ENCODE measurements at regions not wholly inside any gene's neighbourhood (a gene's known extent, or its start where the extent isn't known, plus 50 kb on each side); places are given as distances from the start of the nearest gene placed in this dataset.
A peak's percentile ranks its signal among the peaks of the same experiment; 100 is the strongest.

GRCh38 chr10:64494901-64495300, 973.7 kb downstream of the REEP3 start:
- H3K27ac ChIP-seq (ENCODE audit: low read length), result no peak overlapping the region
- no peaks in the 10 kb centered on the region for H3K27me3 ChIP-seq (ENCODE audit: control insufficient read depth, insufficient read depth, low read length)
- DNase-seq, result no peak
- H3K36me3 ChIP-seq (ENCODE audit: control insufficient read depth, insufficient read depth, low read length), result no peaks in the 10 kb centered on the region
- no peak overlapping the region for H3K4me3 ChIP-seq (ENCODE audit: low read length)
- H3K9me3 ChIP-seq (replicated peaks; ENCODE audit: control insufficient read depth, low read depth, low read length), result no peaks in the 10 kb centered on the region
- no peaks in the 10 kb centered on the region for H3K4me1 ChIP-seq (ENCODE audit: control insufficient read depth, insufficient read depth, low read length)

- no CpG with 5 or more reads among the region's 8 CpGs for WGBS (ENCODE audit: insufficient coverage)
- Histone ChIP-seq H3K36me3 (ENCODE audit: control insufficient read depth, insufficient read depth, low read length) (no peaks in the 10 kb centered on the region), H3K27ac (ENCODE audit: low read length) (no peak overlapping the region), H3K4me1 (ENCODE audit: control insufficient read depth, insufficient read depth, low read length) (no peaks in the 10 kb centered on the region), H3K27me3 (ENCODE audit: control insufficient read depth, insufficient read depth, low read length) (no peaks in the 10 kb centered on the region), H3K4me3 (ENCODE audit: low read length) (no peak overlapping the region), H3K9me3 (replicated peaks; ENCODE audit: control insufficient read depth, low read depth, low read length) (no peaks in the 10 kb centered on the region)
- DNase-seq, result no peak
Observed at GRCh38 chr10:64497306-64497705, 976.1 kb downstream of the REEP3 start.

- Histone ChIP-seq H3K27me3 (ENCODE audit: control insufficient read depth, insufficient read depth, low read length) (no peaks in the 10 kb centered on the region), H3K36me3 (ENCODE audit: control insufficient read depth, insufficient read depth, low read length) (no peaks in the 10 kb centered on the region), H3K9me3 (replicated peaks; ENCODE audit: control insufficient read depth, low read depth, low read length) (no peaks in the 10 kb centered on the region), H3K4me3 (ENCODE audit: low read length) (no peak overlapping the region), H3K4me1 (ENCODE audit: control insufficient read depth, insufficient read depth, low read length) (no peaks in the 10 kb centered on the region), H3K27ac (ENCODE audit: low read length) (no peak overlapping the region)
- no peak for DNase-seq
Observed at GRCh38 chr10:64501807-64502206, 980.6 kb downstream of the REEP3 start.

GRCh38 chr10:64502936-64503335, 981.7 kb downstream of the REEP3 start:
- no peaks in the 10 kb centered on the region for H3K4me1 ChIP-seq (ENCODE audit: control insufficient read depth, insufficient read depth, low read length)
- no peak overlapping the region for H3K27ac ChIP-seq (ENCODE audit: low read length)
- WGBS (ENCODE audit: insufficient coverage), result no CpG with 5 or more reads among the region's 2 CpGs
- no peak overlapping the region for H3K4me3 ChIP-seq (ENCODE audit: low read length)
- no peak for DNase-seq
- H3K9me3 ChIP-seq (replicated peaks; ENCODE audit: control insufficient read depth, low read depth, low read length), result no peaks in the 10 kb centered on the region
- H3K27me3 ChIP-seq (ENCODE audit: control insufficient read depth, insufficient read depth, low read length), result no peaks in the 10 kb centered on the region
- H3K36me3 ChIP-seq (ENCODE audit: control insufficient read depth, insufficient read depth, low read length), result no peaks in the 10 kb centered on the region

- Histone ChIP-seq H3K4me1 (ENCODE audit: control insufficient read depth, insufficient read depth, low read length) (no peaks in the 10 kb centered on the region), H3K9me3 (replicated peaks; ENCODE audit: control insufficient read depth, low read depth, low read length) (no peaks in the 10 kb centered on the region), H3K27me3 (ENCODE audit: control insufficient read depth, insufficient read depth, low read length) (no peaks in the 10 kb centered on the region), H3K27ac (ENCODE audit: low read length) (no peak overlapping the region), H3K4me3 (ENCODE audit: low read length) (no peak overlapping the region), H3K36me3 (ENCODE audit: control insufficient read depth, insufficient read depth, low read length) (no peaks in the 10 kb centered on the region)
- no CpG with 5 or more reads among the region's 3 CpGs for WGBS (ENCODE audit: insufficient coverage)
- DNase-seq, result no peak
Observed at GRCh38 chr10:64503429-64503828, 982.2 kb downstream of the REEP3 start.

GRCh38 chr10:64505501-64505900, 984.3 kb downstream of the REEP3 start:
- no peak overlapping the region for H3K27ac ChIP-seq (ENCODE audit: low read length)
- H3K9me3 ChIP-seq (replicated peaks; ENCODE audit: control insufficient read depth, low read depth, low read length), result no peaks in the 10 kb centered on the region
- H3K4me3 ChIP-seq (ENCODE audit: low read length), result no peak overlapping the region
- no peak for DNase-seq
- WGBS (ENCODE audit: insufficient coverage), result no CpG with 5 or more reads among the region's 1 CpG
- no peaks in the 10 kb centered on the region for H3K36me3 ChIP-seq (ENCODE audit: control insufficient read depth, insufficient read depth, low read length)
- no peaks in the 10 kb centered on the region for H3K4me1 ChIP-seq (ENCODE audit: control insufficient read depth, insufficient read depth, low read length)
- H3K27me3 ChIP-seq (ENCODE audit: control insufficient read depth, insufficient read depth, low read length), result no peaks in the 10 kb centered on the region

GRCh38 chr10:64506963-64507362, 985.8 kb downstream of the REEP3 start:
- H3K27ac ChIP-seq (ENCODE audit: low read length), result no peak overlapping the region
- WGBS (ENCODE audit: insufficient coverage), result no CpG with 5 or more reads among the region's 3 CpGs
- H3K36me3 ChIP-seq (ENCODE audit: control insufficient read depth, insufficient read depth, low read length), result no peaks in the 10 kb centered on the region
- no peak for DNase-seq
- no peaks in the 10 kb centered on the region for H3K27me3 ChIP-seq (ENCODE audit: control insufficient read depth, insufficient read depth, low read length)
- H3K4me1 ChIP-seq (ENCODE audit: control insufficient read depth, insufficient read depth, low read length), result no peaks in the 10 kb centered on the region
- no peaks in the 10 kb centered on the region for H3K9me3 ChIP-seq (replicated peaks; ENCODE audit: control insufficient read depth, low read depth, low read length)
- H3K4me3 ChIP-seq (ENCODE audit: low read length), result no peak overlapping the region

GRCh38 chr10:64507651-64508028, 986.4 kb downstream of the REEP3 start:
- H3K27me3 ChIP-seq (ENCODE audit: control insufficient read depth, insufficient read depth, low read length), result no peaks in the 10 kb centered on the region
- H3K36me3 ChIP-seq (ENCODE audit: control insufficient read depth, insufficient read depth, low read length), result no peaks in the 10 kb centered on the region
- no peaks in the 10 kb centered on the region for H3K9me3 ChIP-seq (replicated peaks; ENCODE audit: control insufficient read depth, low read depth, low read length)
- H3K4me3 ChIP-seq (ENCODE audit: low read length), result no peak overlapping the region
- DNase-seq, result no peak
- H3K27ac ChIP-seq (ENCODE audit: low read length), result no peak overlapping the region
- H3K4me1 ChIP-seq (ENCODE audit: control insufficient read depth, insufficient read depth, low read length), result no peaks in the 10 kb centered on the region
- WGBS (ENCODE audit: insufficient coverage), result no CpG with 5 or more reads among the region's 2 CpGs

- no CpG with 5 or more reads among the region's 2 CpGs for WGBS (ENCODE audit: insufficient coverage)
- Histone ChIP-seq H3K27me3 (ENCODE audit: control insufficient read depth, insufficient read depth, low read length) (no peaks in the 10 kb centered on the region), H3K27ac (ENCODE audit: low read length) (no peak overlapping the region), H3K4me1 (ENCODE audit: control insufficient read depth, insufficient read depth, low read length) (no peaks in the 10 kb centered on the region), H3K9me3 (replicated peaks; ENCODE audit: control insufficient read depth, low read depth, low read length) (no peaks in the 10 kb centered on the region), H3K36me3 (ENCODE audit: control insufficient read depth, insufficient read depth, low read length) (no peaks in the 10 kb centered on the region), H3K4me3 (ENCODE audit: low read length) (no peak overlapping the region)
- DNase-seq, result no peak
Observed at GRCh38 chr10:64508029-64508661, 986.9 kb downstream of the REEP3 start.

GRCh38 chr10:64515970-64516699, 994.9 kb downstream of the REEP3 start:
- H3K4me1 ChIP-seq (ENCODE audit: control insufficient read depth, insufficient read depth, low read length), result no peaks in the 10 kb centered on the region
- no CpG with 5 or more reads among the region's 2 CpGs for WGBS (ENCODE audit: insufficient coverage)
- H3K9me3 ChIP-seq (replicated peaks; ENCODE audit: control insufficient read depth, low read depth, low read length), result no peaks in the 10 kb centered on the region

GRCh38 chr10:64518456-64518855, 997.3 kb downstream of the REEP3 start:
- no CpG with 5 or more reads among the region's 2 CpGs for WGBS (ENCODE audit: insufficient coverage)
- Histone ChIP-seq H3K27me3 (ENCODE audit: control insufficient read depth, insufficient read depth, low read length) (no peaks in the 10 kb centered on the region), H3K27ac (ENCODE audit: low read length) (no peak overlapping the region)

More at GRCh38 chr10:64515970-64516699, 994.9 kb downstream of the REEP3 start:
- H3K4me3 ChIP-seq (ENCODE audit: low read length), result no peak overlapping the region
- H3K27ac ChIP-seq (ENCODE audit: low read length), result no peak overlapping the region
- no peaks in the 10 kb centered on the region for H3K36me3 ChIP-seq (ENCODE audit: control insufficient read depth, insufficient read depth, low read length)
- no peaks in the 10 kb centered on the region for H3K27me3 ChIP-seq (ENCODE audit: control insufficient read depth, insufficient read depth, low read length)
- peak; percentile 16 for DNase-seq

More at GRCh38 chr10:64518456-64518855, 997.3 kb downstream of the REEP3 start:
- DNase-seq, result no peak
- no peaks in the 10 kb centered on the region for H3K36me3 ChIP-seq (ENCODE audit: control insufficient read depth, insufficient read depth, low read length)
- H3K4me1 ChIP-seq (ENCODE audit: control insufficient read depth, insufficient read depth, low read length), result no peaks in the 10 kb centered on the region
- no peak overlapping the region for H3K4me3 ChIP-seq (ENCODE audit: low read length)
- H3K9me3 ChIP-seq (replicated peaks; ENCODE audit: control insufficient read depth, low read depth, low read length), result no peaks in the 10 kb centered on the region
